Small intestine (tissue), 7 donors: ENCODE measurements at regions not wholly inside any gene's neighbourhood (a gene's known extent, or its start where the extent isn't known, plus 50 kb on each side); places are given as distances from the start of the nearest gene placed in this dataset.

Source experiments
- DNase-seq, 2 donors: peaks; one replicate each; pipeline versions ENCODE4 v3.0.0 to v3.0.0-alpha.2; 2013
- FAIRE-seq: peaks from 2 replicates; lab custom pipeline; 2012; peaks lifted over from hg19 to GRCh38; lab: Jason Lieb, UNC
- H3K27ac ChIP-seq, 3 donors: one replicate each; pipeline ENCODE4 v1.5.1; 2013; ENCODE audit warnings: low read length in 2 of 3, mild to moderate bottlenecking in 2 of 3, control low read depth in 1 of 3, inconsistent platforms in 1 of 3, low read depth in 1 of 3, moderate library complexity in 1 of 3
- H3K27me3 ChIP-seq, 3 donors: one replicate each; pipeline ENCODE4 v1.6.1; 2013; ENCODE audit warnings: low read length in 3 of 3, inconsistent platforms in 1 of 3; ENCODE audit not compliant: control insufficient read depth in 3 of 3, insufficient read depth in 3 of 3
- H3K36me3 ChIP-seq, 3 donors: one replicate each; pipeline ENCODE4 v1.6.1; 2013; ENCODE audit warnings: low read length in 3 of 3, inconsistent platforms in 1 of 3, low read depth in 1 of 3, mild to moderate bottlenecking in 1 of 3, moderate library complexity in 1 of 3; ENCODE audit not compliant: control insufficient read depth in 3 of 3, insufficient read depth in 2 of 3
- H3K4me1 ChIP-seq, 3 donors: one replicate each; pipeline ENCODE4 v1.6.1; 2013; ENCODE audit warnings: low read length in 2 of 3, inconsistent platforms in 1 of 3, low read depth in 1 of 3, mild to moderate bottlenecking in 1 of 3, moderate library complexity in 1 of 3; ENCODE audit not compliant: control insufficient read depth in 3 of 3, insufficient read depth in 2 of 3
- H3K4me3 ChIP-seq, 3 donors: one replicate each; pipeline ENCODE4 v1.5.1; 2013; ENCODE audit warnings: low read length in 3 of 3, control low read depth in 1 of 3, inconsistent platforms in 1 of 3, low read depth in 1 of 3, mild to moderate bottlenecking in 1 of 3, moderate library complexity in 1 of 3
- H3K9me3 ChIP-seq, 2 donors: one replicate each; pipeline ENCODE4 v1.6.1; 2013; ENCODE audit warnings: low read depth in 1 of 2, low read length in 1 of 2; ENCODE audit not compliant: control insufficient read depth in 2 of 2, insufficient read depth in 1 of 2
- WGBS, 3 donors: extraction: QIAGEN DNeasy Blood & Tissue Kit; methylation state at CpG; one replicate each; pipeline ENCODE4 v1.1.7; 2013; 5-methylcytosine and 5-hydroxymethylcytosine counted together
- donor health status: healthy with polysubstance abuse.
- donor health status: control.
- donor health status: control.
- donor health status: Bipolar disorder and iron deficiency.
- donor health status: healthy.

DNA sequence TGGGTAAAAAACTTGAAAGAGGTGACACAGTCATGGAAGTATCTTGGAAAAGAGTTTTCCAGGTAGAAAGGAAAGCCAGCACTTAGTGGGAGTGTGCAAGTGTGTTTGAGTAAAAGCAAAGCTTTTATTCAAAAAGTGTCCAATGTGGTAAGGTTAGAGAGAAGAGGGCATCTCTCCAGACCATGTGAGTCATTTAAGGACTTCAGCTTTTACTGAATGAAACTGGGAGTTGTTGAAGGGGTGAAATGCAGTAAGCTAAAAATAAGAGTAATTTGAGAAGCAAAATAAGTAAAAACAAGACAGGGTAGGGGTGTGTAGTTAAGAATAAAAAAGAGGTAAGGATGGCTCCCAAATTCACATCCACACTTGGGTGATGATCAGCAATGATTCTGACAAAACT lies 238.9 kb downstream of the SLC7A11 start:
- FAIRE-seq (no peak), DNase-seq (no peak)
- H3K4me3 ChIP-seq = no peak overlapping the region
- H3K9me3 ChIP-seq = no peaks in the 10 kb centered on the region
- H3K27me3 ChIP-seq = no peaks in the 10 kb centered on the region
- no peaks in the 10 kb centered on the region for H3K36me3 ChIP-seq
- no peaks in the 10 kb centered on the region for H3K4me1 ChIP-seq
- H3K27ac ChIP-seq = no peak overlapping the region

DNA sequence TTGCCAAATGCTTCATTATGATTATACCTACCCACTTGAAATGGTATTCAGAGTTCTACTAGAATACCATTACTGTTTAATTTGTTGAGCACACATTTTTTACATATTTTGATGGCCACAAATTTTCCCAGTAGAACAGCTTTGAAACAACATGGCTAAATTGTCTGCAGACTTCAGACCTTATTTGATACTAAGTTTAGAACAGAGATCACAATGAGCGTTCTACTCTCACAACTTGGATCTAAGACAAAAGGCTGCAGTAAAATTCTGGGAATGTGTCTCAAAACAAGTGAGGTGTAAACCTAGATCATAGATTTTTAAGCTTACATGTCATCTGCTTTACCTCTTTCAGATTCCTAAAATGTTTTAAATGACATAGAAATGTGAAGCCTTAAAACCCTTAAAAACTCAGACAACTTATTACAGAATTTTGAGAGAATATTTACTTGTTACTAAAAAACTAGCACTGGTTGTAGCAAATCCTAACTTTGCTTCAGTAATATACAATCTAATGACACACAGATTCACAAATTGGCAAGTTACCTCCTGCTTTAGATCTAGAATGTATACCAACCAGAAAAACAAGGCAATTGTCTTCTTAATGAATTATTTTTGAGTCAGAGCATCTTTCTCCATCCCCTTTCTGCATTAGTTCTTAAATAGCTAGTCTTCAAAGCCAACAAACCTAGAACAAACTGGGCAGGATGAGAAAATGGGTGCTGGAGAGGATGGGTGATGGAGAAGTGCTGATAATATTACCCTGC lies 243.3 kb downstream of the SLC7A11 start:
- H3K4me3 ChIP-seq = no peak overlapping the region
- H3K36me3 ChIP-seq = no peaks in the 10 kb centered on the region
- no peaks in the 10 kb centered on the region for H3K9me3 ChIP-seq
- FAIRE-seq = no peak
- DNase-seq = no peak
- H3K4me1 ChIP-seq = no peaks in the 10 kb centered on the region
- H3K27me3 ChIP-seq = no peaks in the 10 kb centered on the region
- 26 to 59% (median 47%) methylated on average over 1 of the region's 1 CpG for WGBS, 3 donors
- H3K27ac ChIP-seq = no peak overlapping the region

- DNase-seq = no peak
- H3K9me3 ChIP-seq = no peaks in the 10 kb centered on the region
- H3K4me1 ChIP-seq = no peaks in the 10 kb centered on the region
- H3K27ac ChIP-seq = no peak overlapping the region
- no peak overlapping the region for H3K4me3 ChIP-seq
- WGBS, 3 donors = 32 to 48% (median 39%) methylated on average over 1 of the region's 1 CpG
- H3K36me3 ChIP-seq = no peaks in the 10 kb centered on the region
- FAIRE-seq = no peak
- H3K27me3 ChIP-seq = no peaks in the 10 kb centered on the region
These were observed 244.7 kb downstream of the SLC7A11 start for GRCh38 chr4:137997496-137997895.

GRCh38 chr4:137994853-137995252 lies 247.3 kb downstream of the SLC7A11 start:
- Histone ChIP-seq H3K27me3 (no peaks in the 10 kb centered on the region), H3K9me3 (no peaks in the 10 kb centered on the region), H3K4me1 (no peaks in the 10 kb centered on the region), H3K36me3 (no peaks in the 10 kb centered on the region), H3K4me3 (no peak overlapping the region), H3K27ac (no peak overlapping the region)
- FAIRE-seq = no peak
- no peak for DNase-seq

DNA sequence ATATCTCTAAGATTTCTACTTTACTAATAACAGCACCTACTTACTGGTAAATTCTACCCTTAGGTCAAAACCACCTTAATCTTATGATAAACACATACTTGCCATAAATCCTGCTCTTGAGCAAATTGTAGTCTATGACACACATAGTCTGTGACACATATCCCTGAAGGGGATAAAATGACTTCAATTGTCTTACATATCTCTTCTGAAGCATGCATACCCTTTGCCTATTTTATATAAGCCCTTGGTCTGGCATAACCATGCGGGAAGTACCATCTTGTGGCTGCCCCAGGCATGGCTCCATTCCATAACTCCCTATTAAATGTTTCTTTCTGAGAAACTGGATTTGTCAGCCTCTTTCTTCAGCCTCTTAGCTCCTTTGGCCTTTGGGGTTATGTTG lies 248.9 kb downstream of the SLC7A11 start:
- Histone ChIP-seq H3K27me3 (no peaks in the 10 kb centered on the region), H3K4me1 (no peaks in the 10 kb centered on the region), H3K4me3 (no peak overlapping the region), H3K27ac (no peak overlapping the region), H3K9me3 (no peaks in the 10 kb centered on the region), H3K36me3 (no peaks in the 10 kb centered on the region)
- FAIRE-seq = no peak
- no peak for DNase-seq
- 86 to 95% (median 91%) methylated on average over 1 of the region's 1 CpG for WGBS, 3 donors

DNA sequence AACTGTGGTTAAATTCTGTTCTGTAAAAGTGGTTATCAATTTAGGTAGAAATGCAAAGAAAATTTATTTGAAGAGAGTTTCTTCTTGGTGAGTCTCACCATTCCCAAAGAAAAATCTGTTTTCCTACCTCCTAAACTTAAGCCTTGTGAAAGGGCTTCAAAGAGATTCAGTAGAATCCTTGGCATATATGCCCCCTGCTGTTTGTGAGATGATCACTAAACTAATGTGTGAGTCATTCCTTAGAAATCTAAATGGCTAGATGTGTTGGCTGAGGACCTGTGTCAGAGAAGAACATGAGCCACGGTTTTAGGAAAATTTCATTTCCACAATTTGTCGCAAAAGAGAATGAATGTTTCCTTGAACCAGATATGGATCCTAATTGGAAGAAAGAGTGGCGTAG lies 260.9 kb downstream of the SLC7A11 start:
- Histone ChIP-seq H3K4me3 (no peak overlapping the region), H3K9me3 (no peaks in the 10 kb centered on the region), H3K27ac (no peak overlapping the region), H3K36me3 (no peaks in the 10 kb centered on the region), H3K4me1 (no peaks in the 10 kb centered on the region), H3K27me3 (no peaks in the 10 kb centered on the region)
- DNase-seq (no peak), FAIRE-seq (no peak)
- WGBS, 3 donors = 84 to 90% (median 86%) methylated on average over 3 of the region's 3 CpGs

- 34 to 65% (median 42%) methylated on average over 2 of the region's 2 CpGs for WGBS, 3 donors
These were observed 261.5 kb downstream of the SLC7A11 start for GRCh38 chr4:137980641-137981040.

DNA sequence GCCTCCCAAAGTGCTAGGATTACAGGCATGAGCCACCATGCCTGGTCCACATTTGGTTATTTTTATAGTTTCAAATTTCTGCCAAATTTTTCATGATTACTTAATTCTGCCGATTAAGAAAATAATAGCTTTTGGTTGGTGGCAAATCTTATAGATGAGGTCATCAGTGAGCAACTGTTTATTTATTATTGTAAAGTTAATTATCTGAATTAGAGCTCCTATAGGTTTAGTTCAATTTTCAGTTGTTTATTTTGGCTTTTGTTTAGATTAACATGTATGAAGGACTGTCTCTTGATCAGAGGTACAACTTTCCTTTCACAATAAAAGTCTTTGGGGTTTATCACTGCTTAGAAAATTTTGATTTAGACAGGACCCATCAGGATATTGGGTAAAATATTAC lies 262.2 kb downstream of the SLC7A11 start:
- DNase-seq (no peak), FAIRE-seq (no peak)
- WGBS, 3 donors = 83 to 95% (median 88%) methylated on average over 1 of the region's 1 CpG

More at GRCh38 chr4:137980641-137981040, 261.5 kb downstream of the SLC7A11 start:
- Histone ChIP-seq H3K4me3 (no peak overlapping the region), H3K36me3 (no peaks in the 10 kb centered on the region), H3K27me3 (no peaks in the 10 kb centered on the region), H3K9me3 (no peaks in the 10 kb centered on the region), H3K27ac (no peak overlapping the region), H3K4me1 (no peaks in the 10 kb centered on the region)
- DNase-seq = no peak
- no peak for FAIRE-seq

More for the DNA sequence above, 262.2 kb downstream of the SLC7A11 start:
- Histone ChIP-seq H3K27ac (no peak overlapping the region), H3K9me3 (no peaks in the 10 kb centered on the region), H3K4me3 (no peak overlapping the region), H3K36me3 (no peaks in the 10 kb centered on the region), H3K4me1 (no peaks in the 10 kb centered on the region), H3K27me3 (no peaks in the 10 kb centered on the region)
